Brain microvascular endothelial cell (primary cell): ENCODE measurements at regions not wholly inside any gene's neighbourhood (a gene's known extent, or its start where the extent isn't known, plus 50 kb on each side); places are given as distances from the start of the nearest gene placed in this dataset.

ENCODE experiments used
- DNase-seq: peaks from one replicate; pipeline ENCODE4 v3.0.0-alpha.2; 2020
- H3K27ac ChIP-seq: fragments of 250-450 bp; sonication (Bioruptor Pico); 2 replicates; pipeline ENCODE4 v1.5.1; 2020; ENCODE audit warnings: mild to moderate bottlenecking, moderate library complexity
- H3K27me3 ChIP-seq: fragments of 250-450 bp; sonication (Bioruptor Pico); replicated peaks from 2 replicates; pipeline ENCODE4 v1.5.1; 2020; ENCODE audit warnings: mild to moderate bottlenecking
- H3K36me3 ChIP-seq: fragments of 250-450 bp; sonication (Bioruptor Pico); replicated peaks from 2 replicates; pipeline ENCODE4 v1.5.1; 2020; ENCODE audit warnings: mild to moderate bottlenecking
- H3K4me3 ChIP-seq: 2 replicates; pipeline ENCODE4 v1.5.1; 2011; ENCODE audit warnings: low read depth, mild to moderate bottlenecking, control low read depth, low read length, moderate library complexity
- CTCF ChIP-seq: IDR thresholded peaks from 2 replicates; pipeline ENCODE4 v1.5.1; 2011; ENCODE audit warnings: low read depth, mild to moderate bottlenecking, moderate library complexity, low read length, control low read depth, inconsistent platforms; ENCODE audit errors: missing control alignments
- in situ Hi-C: cut with HindIII; loops from 2 replicates; pipeline ENCODE4 v1.10.0; 2017; ENCODE audit warnings: low sequenced_read_pairs, low pct_ligation_motif_present

- no peak overlapping the region for H3K4me3 ChIP-seq
- H3K27me3 ChIP-seq: no peaks in the 10 kb centered on the region
- no peak overlapping the region for H3K27ac ChIP-seq
- H3K36me3 ChIP-seq: no peaks in the 10 kb centered on the region
- no peak for TF ChIP-seq CTCF
- in situ Hi-C loops: no loop called here
- DNase-seq: no peak
These were observed 1319.8 kb downstream of the TBC1D22A start for GRCh38 chr22:48082284-48082683.

- TF ChIP-seq CTCF: no peak
- H3K4me3 ChIP-seq: no peak overlapping the region
- H3K36me3 ChIP-seq: no peaks in the 10 kb centered on the region
- in situ Hi-C loops: no loop called here
- DNase-seq: no peak
- no peaks in the 10 kb centered on the region for H3K27me3 ChIP-seq
- H3K27ac ChIP-seq: no peak overlapping the region
These were observed 1318.8 kb downstream of the TBC1D22A start for GRCh38 chr22:48081281-48081680.

- Histone ChIP-seq H3K4me3 (no peak overlapping the region), H3K27me3 (no peaks in the 10 kb centered on the region), H3K36me3 (no peaks in the 10 kb centered on the region), H3K27ac (no peak overlapping the region)
- no peak for DNase-seq
- in situ Hi-C loops: no loop called here
- no peak for TF ChIP-seq CTCF
These were observed 1318.1 kb downstream of the TBC1D22A start for GRCh38 chr22:48080316-48081165.

GRCh38 chr22:48079505-48080290, 1317.2 kb downstream of the TBC1D22A start:
- no peaks in the 10 kb centered on the region for H3K36me3 ChIP-seq
- H3K27ac ChIP-seq: no peak overlapping the region
- in situ Hi-C loops: no loop called here
- no peak for DNase-seq
- no peak overlapping the region for H3K4me3 ChIP-seq
- no peak for TF ChIP-seq CTCF
- H3K27me3 ChIP-seq: no peaks in the 10 kb centered on the region

- DNase-seq: no peak
- TF ChIP-seq CTCF: no peak
- H3K36me3 ChIP-seq: no peaks in the 10 kb centered on the region
- no peak overlapping the region for H3K4me3 ChIP-seq
- H3K27me3 ChIP-seq: no peaks in the 10 kb centered on the region
- in situ Hi-C loops: no loop called here
- H3K27ac ChIP-seq: no peak overlapping the region
These were observed 1316.4 kb downstream of the TBC1D22A start for GRCh38 chr22:48078825-48079224.
